ENCODE measurements at regions not wholly inside any gene's neighbourhood (a gene's known extent, or its start where the extent isn't known, plus 50 kb on each side); places are given as distances from the start of the nearest gene placed in this dataset.

DNA sequence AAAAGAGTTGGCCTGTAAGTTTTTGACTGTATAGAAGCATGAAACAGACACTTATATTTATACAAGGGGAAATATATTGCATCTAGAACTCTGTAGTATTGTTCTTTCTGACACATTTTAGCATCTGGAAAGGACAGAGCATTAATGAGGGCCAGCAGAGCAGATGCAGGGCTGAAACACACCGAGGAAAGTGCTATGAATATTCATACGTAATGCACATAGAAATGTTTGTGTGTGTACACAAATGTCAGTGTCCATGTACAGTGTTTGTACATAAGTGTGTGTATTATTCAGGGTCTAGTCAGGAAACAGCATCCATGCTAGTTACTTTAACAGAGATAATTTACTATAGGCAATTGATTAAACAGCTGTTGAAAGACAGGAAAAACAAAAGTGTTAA lies 146.5 kb upstream of the DTNBP1 start:
- no peak for DNase-seq

DNA sequence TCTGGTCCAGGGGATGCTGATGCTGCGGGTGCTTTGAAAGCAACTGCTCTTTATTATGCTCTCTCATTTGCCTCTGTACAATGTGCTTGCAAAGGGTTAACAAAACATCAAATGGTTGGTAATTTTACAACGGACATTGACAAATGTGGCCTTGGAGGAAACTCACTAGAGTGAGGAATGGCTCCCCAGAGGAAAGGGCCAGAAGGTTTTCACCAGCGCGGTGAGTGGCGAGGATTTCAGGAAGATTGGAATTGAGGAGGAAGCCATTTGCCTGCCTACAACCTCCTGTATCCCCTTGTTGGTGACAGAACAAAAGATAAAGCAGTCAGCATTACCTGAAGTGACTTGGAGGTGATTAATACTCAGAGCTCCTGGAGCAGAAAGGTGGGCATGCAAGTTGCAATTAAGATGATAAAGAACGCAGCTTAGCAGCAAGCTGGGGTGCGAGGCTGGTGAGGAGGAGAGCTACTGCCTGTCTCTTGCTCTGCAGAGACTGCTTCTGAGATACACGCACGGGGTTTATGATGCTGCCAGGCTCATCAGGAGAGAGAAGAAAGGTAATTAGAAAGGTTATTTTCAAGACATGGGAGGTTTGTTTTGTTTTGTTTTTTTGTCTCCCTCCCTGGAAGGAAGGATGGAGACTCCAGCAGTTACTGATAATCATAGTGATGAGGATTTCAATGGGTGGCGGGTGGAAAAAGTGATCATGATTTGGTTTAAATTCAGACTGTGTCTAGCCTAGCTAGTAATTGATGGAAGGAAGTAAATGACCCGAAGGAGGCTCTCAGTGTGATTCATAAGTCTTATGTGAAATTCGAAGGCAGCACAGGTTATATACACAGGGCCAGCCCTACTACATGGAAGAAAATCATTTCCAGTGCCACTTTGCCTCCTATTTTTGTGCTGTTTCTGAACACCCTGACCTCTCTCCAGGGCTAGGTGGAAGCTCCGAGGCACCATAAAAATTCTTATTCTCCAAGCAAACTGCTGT lies 141.6 kb upstream of the DTNBP1 start:
- DNase-seq: no peak

DNA sequence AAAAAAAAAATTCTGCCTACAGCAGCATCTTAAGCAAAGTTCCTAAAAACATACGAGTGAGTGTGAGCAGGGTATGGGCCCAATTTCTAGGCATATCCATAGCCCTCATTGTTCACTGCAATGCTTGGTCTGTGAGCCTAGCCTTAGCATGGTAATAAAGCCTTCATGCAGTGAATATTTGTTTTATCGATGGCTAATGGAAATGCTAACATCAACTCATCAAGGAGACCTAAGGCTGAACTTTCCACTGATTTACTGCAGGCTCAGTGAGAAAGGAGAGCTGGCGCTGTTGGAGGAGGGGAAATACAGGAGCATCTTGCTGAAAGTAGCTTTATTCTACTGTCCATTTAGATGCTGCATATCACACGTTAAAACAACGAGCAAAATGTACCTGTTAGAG lies 139.6 kb upstream of the DTNBP1 start:
- no peak for DNase-seq

DNA sequence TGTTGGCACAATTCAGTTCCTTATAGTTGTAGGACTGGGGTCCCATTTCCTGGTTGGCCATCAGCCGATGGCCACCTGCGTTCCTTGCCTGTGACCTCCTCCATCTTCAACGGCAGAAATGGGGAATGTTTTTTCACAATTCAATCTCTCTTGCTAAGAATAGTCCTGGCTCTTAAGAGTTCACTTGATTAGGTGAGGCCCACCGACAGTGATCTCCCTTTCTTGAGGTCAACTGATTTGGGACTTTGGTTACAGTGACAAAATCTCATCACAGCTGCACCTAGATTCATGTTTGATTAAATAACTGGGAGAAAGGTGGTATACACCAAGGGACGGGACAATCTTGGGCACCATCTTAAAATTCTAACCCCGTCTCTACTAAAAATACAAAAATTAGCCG lies 139.1 kb upstream of the DTNBP1 start:
- DNase-seq: no peak

DNA sequence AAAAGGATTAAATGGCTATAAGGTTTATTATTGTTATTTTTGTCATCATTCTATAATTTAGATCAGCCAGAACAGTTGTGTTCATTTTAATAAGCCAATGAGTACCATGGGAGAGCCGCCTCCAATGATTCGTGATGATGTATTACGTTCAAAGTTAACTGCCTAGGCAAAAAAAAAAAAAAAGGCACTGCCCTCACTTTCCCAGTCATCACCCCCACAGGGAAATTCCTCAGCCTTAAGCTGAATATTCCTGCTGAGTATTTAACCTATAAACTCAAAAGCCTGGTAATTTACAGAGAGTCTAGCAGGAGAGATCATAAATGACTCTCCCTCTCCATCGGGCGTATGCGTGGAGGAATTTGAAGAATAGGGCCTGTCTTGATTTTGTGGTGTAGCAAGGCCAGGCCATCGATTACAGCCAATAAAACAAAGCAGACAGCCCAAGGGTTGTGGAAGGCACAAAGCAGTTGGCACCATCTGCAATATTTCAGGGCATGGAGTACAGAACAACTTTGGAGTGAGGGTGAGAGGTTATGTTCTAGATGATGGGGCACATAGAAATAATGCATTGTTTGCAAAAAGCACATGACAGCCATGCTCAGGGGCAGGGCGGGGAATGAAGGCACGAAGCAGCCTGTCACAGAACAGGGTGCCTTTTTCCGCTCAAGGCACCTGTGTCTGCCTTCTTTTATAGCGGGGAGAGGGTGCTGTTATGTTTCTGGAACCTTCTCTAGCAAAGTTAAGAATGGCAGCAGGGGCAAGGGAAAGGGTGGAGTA lies 138.2 kb upstream of the DTNBP1 start:
- no peak for DNase-seq

DNA sequence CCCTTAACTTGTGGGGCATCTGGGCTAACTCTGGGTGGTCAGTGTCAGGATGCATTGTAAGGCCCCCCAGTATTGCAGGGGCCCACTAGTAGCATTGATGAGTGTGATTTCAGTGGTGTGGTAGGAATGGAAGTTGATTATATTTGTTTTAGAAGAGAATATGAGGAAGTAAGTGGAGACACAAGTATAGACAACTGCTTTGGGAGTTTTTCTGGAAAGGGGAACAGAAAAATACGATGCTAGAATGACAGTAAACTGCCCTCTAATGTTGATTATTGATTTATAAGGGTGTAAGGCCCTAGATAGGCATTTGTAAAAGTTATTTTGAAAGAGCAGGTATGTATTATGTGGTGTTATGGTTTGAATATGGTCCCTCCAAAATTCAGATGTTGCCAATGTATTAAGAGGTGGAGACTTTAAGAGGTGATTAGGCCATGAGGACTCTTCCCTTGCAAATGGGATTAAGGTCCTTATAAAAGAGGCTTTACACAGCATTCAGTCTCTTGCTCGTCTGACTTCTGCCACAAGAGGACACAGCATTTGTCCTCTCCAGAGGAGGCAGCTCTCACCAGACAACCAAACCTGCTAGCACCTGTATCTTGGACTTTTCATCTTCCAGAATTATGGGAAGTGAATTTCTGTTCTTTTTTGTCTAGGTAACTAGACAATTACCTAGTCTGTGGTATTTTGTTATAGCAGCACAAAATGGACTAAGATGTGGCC lies 135.9 kb upstream of the DTNBP1 start:
- DNase-seq: no peak

DNA sequence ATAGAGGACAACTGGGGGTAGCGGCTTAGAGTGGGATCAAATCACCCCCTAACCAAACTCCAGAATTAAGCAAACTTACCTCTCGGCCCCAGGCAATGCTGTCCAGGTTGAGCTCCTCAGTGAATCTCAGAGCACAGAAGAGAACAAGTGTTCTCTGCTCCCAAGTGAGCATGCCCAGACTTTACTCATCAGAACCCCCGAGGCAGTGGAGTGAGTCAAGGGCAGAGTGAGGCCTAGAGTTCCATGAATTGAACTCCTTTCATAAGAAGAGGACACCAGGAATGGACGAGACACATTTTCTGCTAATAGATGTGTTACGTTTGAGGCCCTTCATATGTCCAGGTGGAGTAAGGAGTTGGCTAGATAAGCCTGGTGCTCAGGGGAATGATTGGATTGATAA lies 134.0 kb upstream of the DTNBP1 start:
- no peak for DNase-seq

DNA sequence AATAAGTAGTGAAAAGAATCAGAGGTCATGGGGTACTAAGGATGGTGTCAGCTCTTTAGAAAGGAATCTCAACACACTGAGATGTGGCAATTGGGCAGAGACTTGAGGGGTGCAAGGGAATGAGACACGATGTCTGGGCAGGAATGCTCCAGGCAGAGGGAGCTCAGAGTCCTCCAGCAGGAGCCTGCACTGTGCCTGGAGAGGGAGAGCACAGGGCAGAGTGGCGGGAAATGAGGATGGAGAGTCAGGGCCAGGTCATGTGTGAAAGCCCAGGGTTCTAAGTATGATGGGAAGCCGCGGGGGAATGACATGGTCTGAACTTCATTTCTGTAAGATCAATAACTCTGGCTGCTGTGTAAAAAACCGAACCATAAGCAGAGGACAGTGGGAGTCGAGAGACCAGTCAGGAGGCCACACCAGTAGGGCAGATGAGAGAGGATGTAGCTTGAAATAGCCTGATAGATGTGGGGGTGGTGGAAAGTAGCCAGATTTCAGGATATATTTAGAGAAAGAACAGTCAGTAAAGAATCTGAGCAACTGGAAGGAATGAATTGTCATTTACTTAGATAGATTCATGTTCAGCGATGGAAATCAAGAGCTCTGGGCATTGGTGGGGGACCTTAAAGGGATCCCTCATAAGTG lies 133.4 kb upstream of the DTNBP1 start:
- peak in 1 of 56 donors; percentile 7 for DNase-seq

DNA sequence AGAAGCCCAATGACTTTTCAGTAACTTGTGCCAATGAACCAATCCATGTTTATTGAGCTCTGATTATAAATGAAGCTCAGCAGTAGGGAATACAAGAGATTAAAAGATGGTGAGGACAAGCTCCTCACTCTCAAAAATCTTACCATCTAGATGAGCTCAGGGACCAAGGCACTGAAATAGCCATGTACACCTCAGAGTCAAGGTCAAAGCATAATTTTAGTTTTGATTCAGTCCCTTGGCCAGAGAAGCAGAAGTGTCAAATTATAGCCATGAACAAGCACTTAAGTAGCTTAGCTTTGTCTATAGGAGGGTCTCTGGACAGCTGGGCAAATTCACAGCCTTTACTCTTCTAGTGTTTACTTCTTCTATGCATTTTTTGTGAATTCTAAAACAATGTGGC lies 131.0 kb upstream of the DTNBP1 start:
- DNase-seq: no peak

DNA sequence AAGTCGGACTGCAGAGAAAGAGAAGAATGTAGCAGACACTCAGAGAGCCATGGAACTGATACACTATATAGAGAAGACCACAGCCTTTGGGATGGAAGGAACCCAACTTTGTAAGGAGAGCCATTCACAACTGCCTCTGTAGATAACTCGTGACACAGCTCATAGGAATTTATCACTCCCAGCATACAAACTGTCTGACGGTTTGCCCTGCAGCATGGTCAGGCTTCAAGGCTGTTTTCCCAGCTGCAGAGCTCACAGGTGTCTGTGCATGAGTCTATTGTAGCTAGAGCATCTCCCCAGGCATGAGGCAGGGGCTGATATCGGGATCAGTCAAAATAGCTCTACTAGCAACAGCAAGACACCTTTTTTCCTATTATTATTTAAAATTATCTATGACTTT lies 130.5 kb upstream of the DTNBP1 start:
- DNase-seq: no peak

DNA sequence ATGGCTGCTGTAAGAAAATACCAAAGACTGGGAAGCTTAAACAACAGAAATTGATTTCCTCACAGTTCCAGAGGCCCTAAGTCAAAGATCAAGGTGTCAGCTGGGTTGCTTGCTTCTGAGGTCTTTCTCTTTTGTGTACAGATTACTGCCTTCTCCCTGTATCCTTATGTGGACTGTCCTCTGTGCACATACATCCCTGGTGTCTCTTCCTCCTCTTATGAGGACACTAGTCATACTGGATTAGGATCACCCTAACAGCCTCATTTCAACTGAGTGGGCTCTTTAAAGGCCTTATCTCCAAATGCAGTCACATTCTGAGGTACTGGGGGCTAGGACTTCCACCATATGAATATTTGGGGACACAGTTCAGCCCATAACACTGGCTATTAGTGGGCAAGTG lies 130.0 kb upstream of the DTNBP1 start:
- no peak for DNase-seq

DNA sequence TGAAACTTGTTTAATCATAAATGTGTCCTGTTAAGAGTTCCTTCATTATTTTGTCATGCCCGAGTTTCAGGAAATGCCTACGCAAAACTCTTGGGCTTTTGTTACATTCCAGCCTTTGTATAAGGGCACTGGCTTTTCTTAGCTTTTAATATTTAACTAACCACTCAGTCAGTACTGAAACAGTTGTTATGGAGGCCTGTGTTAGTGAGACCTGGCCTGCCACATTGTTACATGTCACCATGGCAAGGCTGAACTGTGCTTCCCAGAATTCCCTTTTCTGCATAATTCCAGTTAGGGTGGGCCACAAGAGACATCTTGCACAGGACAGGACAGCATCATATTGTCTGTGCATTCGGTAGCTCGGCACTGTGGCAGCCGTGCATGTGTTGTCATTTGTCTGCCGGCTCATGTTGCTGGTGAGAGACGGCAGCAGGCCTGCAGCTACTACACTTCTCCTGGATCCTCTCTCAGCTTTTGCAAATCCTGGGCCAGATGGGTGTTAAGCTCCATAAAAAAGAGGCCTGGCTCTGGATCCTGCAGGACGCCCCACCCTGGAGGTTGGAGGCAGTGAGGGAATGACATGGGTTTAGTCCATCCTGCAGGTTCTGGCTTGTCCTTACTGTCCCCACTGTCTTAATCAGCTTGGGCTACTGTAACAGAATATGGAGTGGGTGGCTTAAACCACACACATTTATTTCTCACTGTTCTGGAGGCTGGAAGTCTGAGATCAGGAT lies 128.8 kb upstream of the DTNBP1 start:
- peak in 7 of 56 donors; percentile 4 to 47 (median 18) for DNase-seq

DNA sequence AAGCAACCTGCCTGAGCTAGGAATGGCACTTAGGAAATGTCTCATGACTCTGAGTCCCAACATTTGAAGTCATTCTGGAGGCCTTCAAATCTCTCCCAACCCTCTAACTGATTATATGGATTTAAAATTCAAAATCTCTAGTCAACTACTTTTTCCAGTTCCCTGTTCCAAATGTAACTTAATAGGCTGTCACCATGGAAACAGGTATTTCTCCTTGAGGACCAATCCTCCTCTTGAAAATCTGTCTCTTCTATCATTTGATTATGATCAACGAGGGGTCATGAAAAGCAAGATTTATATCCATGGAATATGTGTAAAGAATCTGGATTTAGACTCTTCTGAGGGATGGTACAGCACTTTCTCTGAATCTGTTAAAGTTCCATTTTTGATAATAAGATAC lies 127.3 kb upstream of the DTNBP1 start:
- DNase-seq: no peak

DNA sequence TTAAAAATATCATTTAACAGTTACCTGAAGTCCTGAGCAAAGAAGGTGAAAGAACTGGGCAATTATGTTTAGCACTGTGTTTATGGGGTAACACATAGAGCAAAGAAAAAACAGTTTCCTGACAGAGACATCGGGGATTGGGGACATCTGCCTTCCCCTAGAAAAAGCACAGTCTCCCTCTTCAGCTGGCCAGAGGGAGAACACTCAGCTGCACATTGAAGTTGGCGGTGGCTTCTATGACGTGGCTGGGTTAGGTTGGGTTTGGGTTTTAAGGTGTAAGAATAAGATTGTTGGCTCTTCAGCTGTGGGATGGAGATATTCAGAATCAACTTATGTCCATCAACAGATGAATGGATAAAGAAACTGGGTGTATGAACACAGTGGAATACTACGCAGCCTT lies 124.0 kb upstream of the DTNBP1 start:
- DNase-seq: no peak

DNA sequence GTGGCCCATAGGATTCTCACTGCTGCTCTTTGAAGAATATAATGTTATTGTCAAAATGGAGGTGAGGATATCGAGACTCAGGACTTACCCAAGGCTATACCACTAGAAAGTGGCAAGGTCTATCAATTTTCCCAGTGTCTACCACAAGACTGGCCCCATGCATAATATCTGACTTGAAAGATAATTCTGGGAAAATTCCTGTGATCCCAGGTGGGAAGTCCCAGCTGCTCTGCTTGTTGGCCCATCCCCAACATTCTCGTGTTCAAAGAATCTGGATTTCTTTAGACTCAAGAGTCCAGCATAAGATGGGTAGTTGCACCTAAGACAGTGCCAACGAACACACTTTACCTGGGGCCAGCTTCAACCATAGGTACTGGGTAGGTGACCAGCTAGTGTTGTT lies 120.7 kb upstream of the DTNBP1 start:
- DNase-seq: no peak

DNA sequence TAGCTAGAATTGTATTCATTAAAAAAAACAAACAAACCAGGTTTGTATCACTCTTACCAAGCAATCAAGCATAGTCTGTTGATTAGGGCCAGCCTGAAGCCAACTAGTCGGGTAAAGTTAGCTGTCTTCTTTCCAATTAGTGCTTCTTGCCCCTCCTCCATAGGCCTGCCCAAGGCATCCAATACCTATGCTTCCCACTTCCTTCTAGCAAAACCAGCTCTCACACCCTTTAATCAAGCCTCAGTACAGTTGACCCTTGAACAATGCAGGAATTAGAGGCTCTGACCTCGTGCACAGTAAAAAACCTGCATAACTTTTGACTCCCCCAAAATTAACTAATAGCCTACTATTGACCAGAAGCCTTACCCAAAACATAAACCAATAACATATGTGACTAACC lies 119.1 kb upstream of the DTNBP1 start:
- DNase-seq: no peak

DNA sequence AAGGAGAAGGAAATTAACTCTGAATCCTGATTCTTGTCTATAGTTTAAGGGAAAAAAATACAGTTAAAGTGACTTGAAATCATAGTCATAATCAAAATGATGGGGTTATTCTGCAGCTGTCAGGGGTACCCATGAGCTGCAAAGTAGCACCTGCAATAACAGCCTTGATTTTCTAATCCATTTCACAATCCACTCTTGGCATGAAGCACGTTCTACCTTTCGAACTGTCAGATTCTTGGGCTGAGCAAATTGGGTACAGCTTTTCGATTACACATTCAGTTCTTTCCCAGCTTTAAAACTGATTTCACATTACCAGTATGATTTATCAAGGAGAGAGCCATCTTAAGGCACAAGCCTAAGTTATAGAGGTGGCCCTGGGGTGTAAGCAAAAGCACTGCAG lies 118.5 kb upstream of the DTNBP1 start:
- no peak for DNase-seq

DNA sequence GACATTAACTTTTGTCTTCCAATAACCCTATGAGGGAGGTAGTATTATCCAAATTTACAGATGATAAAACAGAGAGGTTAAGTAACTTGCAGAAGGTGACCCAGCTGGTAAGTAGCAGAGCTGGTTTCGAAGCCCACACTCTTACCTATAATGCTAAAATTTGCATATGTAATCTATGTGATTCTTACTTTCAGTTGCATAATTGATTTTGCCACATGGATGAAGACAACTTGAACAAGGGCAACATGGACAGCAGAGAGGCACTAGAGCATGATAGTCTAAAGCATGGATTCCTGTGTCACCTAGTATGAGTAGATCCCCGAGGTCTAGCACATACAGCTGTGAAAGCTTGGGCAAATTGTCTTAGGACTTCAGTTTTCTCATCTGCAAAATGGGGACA lies 117.6 kb upstream of the DTNBP1 start:
- no peak for DNase-seq

DNA sequence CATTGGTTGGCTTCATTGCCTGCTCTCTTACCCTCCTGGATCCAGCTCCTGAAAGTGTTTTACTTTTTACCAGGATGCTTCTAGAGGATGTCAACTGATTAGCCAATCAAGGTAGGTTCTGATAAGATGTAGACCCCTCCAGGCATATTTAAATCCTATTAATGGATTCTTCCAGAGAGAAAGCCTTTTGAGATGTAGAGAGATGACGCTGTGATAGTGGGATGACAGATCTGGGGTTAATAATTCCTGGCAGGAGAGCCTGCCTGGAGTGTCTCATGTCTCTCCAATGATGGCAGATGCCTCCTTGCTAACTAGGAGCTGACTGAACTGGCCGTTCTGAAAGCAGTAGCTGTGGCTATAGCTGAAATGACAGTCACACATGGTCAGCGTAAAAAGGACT lies 116.9 kb upstream of the DTNBP1 start:
- DNase-seq: no peak

DNA sequence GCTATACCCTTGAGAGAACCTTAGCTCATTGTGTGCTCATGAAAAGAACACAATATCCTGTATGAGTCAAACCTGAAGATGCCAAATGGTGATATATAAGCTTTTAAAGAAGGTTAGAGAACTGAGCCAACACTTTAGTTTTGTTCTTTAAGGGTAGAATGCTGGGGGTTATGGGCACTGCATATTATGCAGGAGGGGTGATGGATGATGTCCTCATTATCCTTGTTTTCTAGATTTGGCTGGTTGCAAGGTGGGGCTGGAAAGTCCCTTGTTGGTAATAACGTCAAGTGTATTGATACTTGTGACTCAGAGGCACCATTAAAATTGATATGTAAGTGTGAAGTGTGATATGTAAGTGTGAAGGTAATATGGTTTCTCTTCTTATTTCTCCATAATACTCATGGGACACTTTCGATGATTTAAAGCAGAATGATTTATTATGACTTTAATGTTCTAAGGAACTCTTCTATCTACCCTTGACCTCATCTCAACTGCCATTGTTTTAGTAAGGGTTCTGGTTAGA lies 113.7 kb upstream of the DTNBP1 start:
- DNase-seq: no peak

DNA sequence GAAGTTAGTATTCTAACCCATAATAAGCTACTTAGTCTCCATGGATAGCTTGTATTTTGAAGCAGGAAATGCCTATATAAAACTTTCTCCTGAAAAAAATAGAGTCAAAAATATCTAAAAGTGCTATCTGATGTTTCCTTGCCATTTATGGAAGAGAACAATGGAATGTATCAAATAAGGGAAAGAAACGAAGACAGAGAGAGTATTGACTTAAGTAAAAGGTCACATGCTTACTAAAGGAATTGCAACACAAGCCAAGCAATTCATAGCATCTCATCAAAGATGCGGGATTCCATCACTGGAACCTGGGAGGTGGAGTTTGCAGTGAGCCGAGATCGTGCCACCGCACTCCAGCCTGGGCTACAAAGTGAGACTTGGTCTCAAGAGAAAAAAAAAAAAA lies 112.9 kb upstream of the DTNBP1 start:
- DNase-seq: no peak
